A549 (cell line): ENCODE measurements at regions not wholly inside any gene's neighbourhood (a gene's known extent, or its start where the extent isn't known, plus 50 kb on each side); places are given as distances from the start of the nearest gene placed in this dataset.

Experiments
- ATAC-seq, 2 experiments: fragments of 200-7000 bp in 1 of 2; fragments of >200 bp in 1 of 2; cut with Nextera tagmentation in 1 of 2; cut with Tn5 transposase in 1 of 2; 3 replicates each; pipeline versions ENCODE4 v1.8.0 to v1.9.1; 2018 to 2020; ENCODE audit warnings: mild to moderate bottlenecking in 1 of 2, moderate library complexity in 1 of 2
- CTCF ChIA-PET: fragments of 300-600 bp; sonication (Branson Sonifier 250); formaldehyde crosslinking; extraction: SDS; loops from one replicate; lab custom pipeline; 2021; ENCODE audit warnings: antibody characterized with exemption, inconsistent platforms; lab: Yijun Ruan, JAX
- POLR2A ChIA-PET: fragments of 350-600 bp; formaldehyde crosslinking; extraction: SDS; loops from one replicate; lab custom pipeline; 2021; ENCODE audit warnings: antibody characterized with exemption, inconsistent platforms; lab: Yijun Ruan, JAX
- DNase-seq, 2 experiments: peaks; one replicate each; pipeline versions ENCODE4 v3.0.0 to v3.0.0-alpha.2; 2011 to 2016; ENCODE audit warnings: low read depth in 1 of 2, low spot score in 1 of 2
- FAIRE-seq: peaks from 2 replicates; lab custom pipeline; 2011; peaks lifted over from hg19 to GRCh38; lab: Jason Lieb, UNC
- H3K27ac ChIP-seq, 2 experiments: fragments of >200 bp; sonication (Bioruptor Twin); formaldehyde crosslinking; 3 replicates each; pipeline ENCODE4 v1.5.1; 2016 to 2017
- H3K4me1 ChIP-seq: fragments of >200 bp; sonication (Bioruptor Twin); formaldehyde crosslinking; 3 replicates; pipeline ENCODE4 v1.6.1; 2016
- H3K4me2 ChIP-seq: fragments of >200 bp; sonication (Bioruptor Twin); formaldehyde crosslinking; 3 replicates; pipeline ENCODE4 v1.6.1; 2016
- H3K4me3 ChIP-seq: fragments of >200 bp; sonication (Bioruptor Twin); formaldehyde crosslinking; 3 replicates; pipeline ENCODE4 v1.5.1; 2016
- H3K9me3 ChIP-seq: fragments of >200 bp; sonication (Bioruptor Twin); formaldehyde crosslinking; 3 replicates; pipeline ENCODE4 v1.6.1; 2016
- BHLHE40 ChIP-seq: IDR thresholded peaks from 2 replicates; pipeline ENCODE4 v1.6.1; 2012; ENCODE audit warnings: low read depth, low read length, inconsistent platforms
- CBX8 ChIP-seq: fragments of 200-600 bp; sonication (generic); IDR thresholded peaks from 2 replicates; pipeline ENCODE4 v1.6.1; 2016
- CEBPB ChIP-seq, 2 experiments: fragments of >200 bp in 1 of 2; sonication (Bioruptor Twin) in 1 of 2; formaldehyde crosslinking in 1 of 2; IDR thresholded peaks; 2 replicates each; pipeline ENCODE4 v1.6.1; 2012 to 2016
- CHD4 ChIP-seq: fragments of 200-600 bp; sonication (generic); IDR thresholded peaks from 2 replicates; pipeline ENCODE4 v1.6.1; 2016; ENCODE audit warnings: antibody characterized with exemption, mild to moderate bottlenecking, borderline replicate concordance
- ESRRA ChIP-seq: fragments of 150-350 bp; IDR thresholded peaks from 2 replicates; pipeline ENCODE4 v1.6.1; 2014; ENCODE audit warnings: mild to moderate bottlenecking, low read length, borderline replicate concordance
- HEYL ChIP-seq: fragments of 250-450 bp; sonication (Bioruptor Pico); IDR thresholded peaks from 2 replicates; pipeline ENCODE4 v1.8.0; 2021; ENCODE audit warnings: mild to moderate bottlenecking, moderate library complexity
- HOXA7 ChIP-seq: fragments of 250-450 bp; sonication (Bioruptor Pico); IDR thresholded peaks from 2 replicates; pipeline ENCODE4 v1.5.0; 2020; ENCODE audit warnings: mild to moderate bottlenecking, moderate library complexity
- HOXB13 ChIP-seq: fragments of 250-450 bp; sonication (Bioruptor Pico); IDR thresholded peaks from 2 replicates; pipeline ENCODE4 v1.5.0; 2020; ENCODE audit warnings: low read depth, mild to moderate bottlenecking, moderate library complexity
- MYC ChIP-seq: IDR thresholded peaks from 2 replicates; pipeline ENCODE4 v1.6.1; 2012; ENCODE audit warnings: mild to moderate bottlenecking, inconsistent platforms, low read length, improper control_type of control experiment, borderline replicate concordance
- NPAS2 ChIP-seq: fragments of 250-450 bp; sonication (Bioruptor Pico); IDR thresholded peaks from 2 replicates; pipeline ENCODE4 v1.8.0; 2022; ENCODE audit warnings: mild to moderate bottlenecking, moderate library complexity, borderline replicate concordance
- NR3C1 ChIP-seq: fragments of >200 bp; sonication (Bioruptor Twin); formaldehyde crosslinking; IDR thresholded peaks from 3 replicates; pipeline ENCODE4 v1.6.1; 2017
- PHF8 ChIP-seq: fragments of 200-600 bp; sonication (generic); IDR thresholded peaks from 2 replicates; pipeline ENCODE4 v1.6.1; 2016; ENCODE audit warnings: low read depth, mild to moderate bottlenecking, antibody characterized with exemption, moderate library complexity, borderline replicate concordance
- RAD21 ChIP-seq, 2 experiments: fragments of >200 bp in 1 of 2; sonication (Bioruptor Twin) in 1 of 2; formaldehyde crosslinking in 1 of 2; IDR thresholded peaks in 1 of 2; conservative IDR thresholded peaks in 1 of 2; 2 replicates in 1 of 2; 3 replicates in 1 of 2; pipeline ENCODE4 v1.6.1; 2012 to 2018; ENCODE audit warnings: inconsistent platforms in 1 of 2
- RARB ChIP-seq: fragments of 250-450 bp; sonication (Bioruptor Pico); IDR thresholded peaks from 2 replicates; pipeline ENCODE4 v1.8.0; 2021; ENCODE audit warnings: mild to moderate bottlenecking, moderate library complexity
- RCOR1 ChIP-seq: fragments of 150-350 bp; IDR thresholded peaks from 2 replicates; pipeline ENCODE4 v1.6.1; 2014; ENCODE audit warnings: antibody characterized with exemption, low read length, low read depth
- SMC3 ChIP-seq: fragments of >200 bp; sonication (Bioruptor Twin); formaldehyde crosslinking; IDR thresholded peaks from 3 replicates; pipeline ENCODE4 v1.6.1; 2018; ENCODE audit warnings: inconsistent platforms
- TFCP2L1 ChIP-seq: fragments of 250-450 bp; sonication (Bioruptor Pico); IDR thresholded peaks from 2 replicates; pipeline ENCODE4 v1.5.0; 2021; ENCODE audit warnings: mild to moderate bottlenecking
- ZFP36 ChIP-seq: fragments of 450-650 bp; IDR thresholded peaks from 2 replicates; pipeline ENCODE4 v1.6.1; 2014; ENCODE audit warnings: borderline replicate concordance; ENCODE audit not compliant: partially characterized antibody
- ZNF302 ChIP-seq: fragments of 250-450 bp; sonication (Bioruptor Pico); IDR thresholded peaks from 2 replicates; pipeline ENCODE4 v1.9.0; 2021; ENCODE audit warnings: inconsistent platforms, mild to moderate bottlenecking, moderate library complexity
- ZSCAN20 ChIP-seq: fragments of 250-450 bp; sonication (Bioruptor Pico); IDR thresholded peaks from 2 replicates; pipeline ENCODE4 v1.8.0; 2022; ENCODE audit warnings: mild to moderate bottlenecking, moderate library complexity
- WGBS: methylation state at CpG from one replicate; pipeline ENCODE4 v1.1.6; 2017; ENCODE audit errors: missing lambda C conversion rate; 5-methylcytosine and 5-hydroxymethylcytosine counted together
- TF ChIP-seq, protein P1 (sequence below): fragments of 200-600 bp; sonication (generic); IDR thresholded peaks from 2 replicates; pipeline ENCODE4 v1.6.1; 2016; ENCODE audit warnings: antibody characterized with exemption, mild to moderate bottlenecking, moderate library complexity
- TF ChIP-seq, protein P2 (sequence below): fragments of 250-450 bp; sonication (Bioruptor Pico); IDR thresholded peaks from 2 replicates; pipeline ENCODE4 v1.5.0; 2021; ENCODE audit warnings: mild to moderate bottlenecking, moderate library complexity, borderline replicate concordance
- TF ChIP-seq, protein P3 (sequence below): fragments of >200 bp; sonication (Bioruptor Twin); formaldehyde crosslinking; IDR thresholded peaks from 3 replicates; pipeline ENCODE4 v1.5.1; 2016
- TF ChIP-seq, protein P4 (sequence below): IDR thresholded peaks from 2 replicates; pipeline ENCODE4 v1.6.1; 2012; ENCODE audit warnings: low read depth, borderline replicate concordance
- TF ChIP-seq, protein P5 (sequence below): fragments of 150-350 bp; IDR thresholded peaks from 2 replicates; pipeline ENCODE4 v1.6.1; 2014; ENCODE audit warnings: low read depth, mild to moderate bottlenecking, low read length

DNA sequence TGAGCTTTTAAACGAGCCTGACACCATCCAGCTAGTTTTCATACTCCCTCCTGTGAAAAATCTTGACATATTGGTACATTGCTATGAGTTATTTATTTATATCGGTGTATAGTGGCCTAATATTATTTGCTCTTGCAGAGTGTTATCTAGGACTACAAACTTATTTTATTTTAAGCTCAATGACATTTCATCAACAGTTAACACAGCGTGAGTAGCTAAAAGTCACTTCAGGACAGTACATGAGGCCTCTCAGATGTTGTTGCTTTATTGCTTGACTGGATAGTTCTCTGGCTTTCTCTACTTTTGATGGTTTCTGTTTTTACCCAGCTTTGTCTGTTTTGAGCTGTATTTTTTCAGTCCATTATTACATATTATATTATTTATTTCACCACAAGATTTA lies 172.9 kb upstream of the KLF7 start (continued):
- TF ChIP-seq, protein P1, sequence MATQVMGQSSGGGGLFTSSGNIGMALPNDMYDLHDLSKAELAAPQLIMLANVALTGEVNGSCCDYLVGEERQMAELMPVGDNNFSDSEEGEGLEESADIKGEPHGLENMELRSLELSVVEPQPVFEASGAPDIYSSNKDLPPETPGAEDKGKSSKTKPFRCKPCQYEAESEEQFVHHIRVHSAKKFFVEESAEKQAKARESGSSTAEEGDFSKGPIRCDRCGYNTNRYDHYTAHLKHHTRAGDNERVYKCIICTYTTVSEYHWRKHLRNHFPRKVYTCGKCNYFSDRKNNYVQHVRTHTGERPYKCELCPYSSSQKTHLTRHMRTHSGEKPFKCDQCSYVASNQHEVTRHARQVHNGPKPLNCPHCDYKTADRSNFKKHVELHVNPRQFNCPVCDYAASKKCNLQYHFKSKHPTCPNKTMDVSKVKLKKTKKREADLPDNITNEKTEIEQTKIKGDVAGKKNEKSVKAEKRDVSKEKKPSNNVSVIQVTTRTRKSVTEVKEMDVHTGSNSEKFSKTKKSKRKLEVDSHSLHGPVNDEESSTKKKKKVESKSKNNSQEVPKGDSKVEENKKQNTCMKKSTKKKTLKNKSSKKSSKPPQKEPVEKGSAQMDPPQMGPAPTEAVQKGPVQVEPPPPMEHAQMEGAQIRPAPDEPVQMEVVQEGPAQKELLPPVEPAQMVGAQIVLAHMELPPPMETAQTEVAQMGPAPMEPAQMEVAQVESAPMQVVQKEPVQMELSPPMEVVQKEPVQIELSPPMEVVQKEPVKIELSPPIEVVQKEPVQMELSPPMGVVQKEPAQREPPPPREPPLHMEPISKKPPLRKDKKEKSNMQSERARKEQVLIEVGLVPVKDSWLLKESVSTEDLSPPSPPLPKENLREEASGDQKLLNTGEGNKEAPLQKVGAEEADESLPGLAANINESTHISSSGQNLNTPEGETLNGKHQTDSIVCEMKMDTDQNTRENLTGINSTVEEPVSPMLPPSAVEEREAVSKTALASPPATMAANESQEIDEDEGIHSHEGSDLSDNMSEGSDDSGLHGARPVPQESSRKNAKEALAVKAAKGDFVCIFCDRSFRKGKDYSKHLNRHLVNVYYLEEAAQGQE = no peak
- TF ChIP-seq ZFP36 (no peak), HOXA7 (CRISPR knock-in tag) (no peak), CHD4 (no peak), RCOR1 (no peak)
- TF ChIP-seq, protein P2, sequence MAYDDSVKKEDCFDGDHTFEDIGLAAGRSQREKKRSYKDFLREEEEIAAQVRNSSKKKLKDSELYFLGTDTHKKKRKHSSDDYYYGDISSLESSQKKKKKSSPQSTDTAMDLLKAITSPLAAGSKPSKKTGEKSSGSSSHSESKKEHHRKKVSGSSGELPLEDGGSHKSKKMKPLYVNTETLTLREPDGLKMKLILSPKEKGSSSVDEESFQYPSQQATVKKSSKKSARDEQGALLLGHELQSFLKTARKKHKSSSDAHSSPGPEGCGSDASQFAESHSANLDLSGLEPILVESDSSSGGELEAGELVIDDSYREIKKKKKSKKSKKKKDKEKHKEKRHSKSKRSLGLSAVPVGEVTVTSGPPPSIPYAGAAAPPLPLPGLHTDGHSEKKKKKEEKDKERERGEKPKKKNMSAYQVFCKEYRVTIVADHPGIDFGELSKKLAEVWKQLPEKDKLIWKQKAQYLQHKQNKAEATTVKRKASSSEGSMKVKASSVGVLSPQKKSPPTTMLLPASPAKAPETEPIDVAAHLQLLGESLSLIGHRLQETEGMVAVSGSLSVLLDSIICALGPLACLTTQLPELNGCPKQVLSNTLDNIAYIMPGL (CRISPR knock-in tag) = no peak
- TF ChIP-seq, all 56 proteins: peak for 0

DNA sequence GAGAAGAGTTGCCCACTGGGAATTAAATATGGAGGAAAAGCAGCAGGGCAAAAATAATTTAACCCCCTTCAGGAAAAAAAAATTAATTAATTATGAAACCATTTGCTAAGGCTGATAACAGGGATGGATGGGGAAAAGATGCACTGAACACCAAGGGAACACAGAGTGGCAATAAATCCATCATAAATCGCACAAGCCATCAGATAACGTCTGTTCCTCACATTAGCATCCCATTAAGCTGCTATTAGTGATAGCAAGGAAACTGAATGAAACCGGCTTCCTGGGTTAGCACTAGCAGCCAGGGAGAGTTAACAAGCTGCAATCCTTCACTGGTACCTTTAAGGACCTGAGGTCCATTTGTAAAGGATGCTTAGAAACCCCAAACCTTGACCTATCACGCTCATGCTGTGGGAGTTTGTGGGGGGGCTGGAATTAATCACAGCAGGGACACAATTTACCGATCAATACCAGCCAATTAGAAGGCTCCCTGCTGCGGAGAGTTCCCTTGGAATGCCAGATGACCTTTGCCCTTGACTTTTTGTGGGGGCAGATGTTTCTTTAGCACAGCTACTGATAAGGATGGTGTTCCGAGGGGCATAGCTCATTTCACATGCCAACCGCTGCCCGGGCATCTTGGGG lies 175.5 kb upstream of the KLF7 start:
- 84% methylated on average over 9 of the region's 9 CpGs for WGBS
- Histone ChIP-seq H3K27ac (no peak overlapping the region), H3K4me3 (no peak overlapping the region), H3K4me1 (peaks cover 21% of the 10 kb centered on the region), H3K4me2 (no peak overlapping the region), H3K9me3 (peaks cover 9% of the 10 kb centered on the region; the same call in 1 of the 3 replicates)
- DNase-seq = no peak
- ATAC-seq = no peak
- POLR2A ChIA-PET = no interaction called here
- FAIRE-seq = no peak
- no peak for TF ChIP-seq NR3C1
- TF ChIP-seq HOXB13 (CRISPR knock-in tag) = no peak
- no peak for TF ChIP-seq BHLHE40
- no peak for TF ChIP-seq CEBPB (IDR thresholded peaks at IDR 0.05)
- no peak for TF ChIP-seq ZNF302 (CRISPR knock-in tag)
- TF ChIP-seq HEYL (CRISPR knock-in tag) = no peak
- TF ChIP-seq PHF8 = no peak
- TF ChIP-seq, all 56 proteins: peak for 0
- CTCF ChIA-PET = interaction anchor here (1.3 to 3.8 kb wide), 2 partner anchors 11 to 12 kb away, joined by 6 to 11 read pairs; no protein-coding TSS in a partner anchor

DNA sequence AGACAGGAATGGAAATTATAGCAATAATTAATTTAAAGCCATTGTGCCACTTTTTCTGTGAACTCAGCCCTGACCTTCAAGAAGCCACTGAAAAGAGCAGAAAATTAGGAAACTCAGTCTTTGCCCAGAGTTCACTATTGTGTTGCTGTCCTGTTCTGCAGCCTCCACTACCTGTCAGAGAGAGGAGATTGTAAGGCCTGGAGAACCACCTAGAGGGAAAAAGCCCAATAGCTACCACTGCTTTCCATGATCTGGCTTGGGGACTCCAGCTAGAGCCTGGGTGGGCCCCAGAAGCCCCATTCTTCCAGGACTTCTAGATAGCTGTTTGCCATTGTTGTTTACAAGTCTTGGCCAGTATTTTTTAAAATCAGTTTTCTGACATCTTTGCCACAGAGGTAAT lies 176.1 kb upstream of the KLF7 start:
- ATAC-seq (peak in 1 of 2 experiments; percentile 71; a peak in 3 of 6 replicates), FAIRE-seq (no peak), DNase-seq (no peak)
- Histone ChIP-seq H3K27ac (no peak overlapping the region), H3K4me1 (peaks cover 17% of the 10 kb centered on the region), H3K4me3 (no peak overlapping the region), H3K9me3 (peaks cover 9% of the 10 kb centered on the region; the same call in 1 of the 3 replicates), H3K4me2 (no peak overlapping the region)
- ChIA-PET POLR2A (interaction anchor here (1.0 kb wide), 1 partner anchor 176 kb away, joined by 3 read pairs; the partner anchor contains the start of gene KLF7), CTCF (interaction anchor here (0.6 to 3.8 kb wide), 2 partner anchors 11 to 452 kb away, joined by 3 to 11 read pairs; no protein-coding TSS in a partner anchor)
- TF ChIP-seq TFCP2L1 (CRISPR knock-in tag) (no peak), SMC3 (peak; percentile 32; the same call in 1 of the 3 replicates), ZSCAN20 (no peak), ESRRA (no peak), RARB (CRISPR knock-in tag) (no peak), NPAS2 (no peak), RAD21 (conservative IDR thresholded peaks at IDR 0.05 in 1 of 2, IDR thresholded peaks at IDR 0.05 in 1 of 2) (peak; percentile 38 to 42), RCOR1 (no peak), MYC (no peak), CBX8 (no peak)
- TF ChIP-seq, protein P3, sequence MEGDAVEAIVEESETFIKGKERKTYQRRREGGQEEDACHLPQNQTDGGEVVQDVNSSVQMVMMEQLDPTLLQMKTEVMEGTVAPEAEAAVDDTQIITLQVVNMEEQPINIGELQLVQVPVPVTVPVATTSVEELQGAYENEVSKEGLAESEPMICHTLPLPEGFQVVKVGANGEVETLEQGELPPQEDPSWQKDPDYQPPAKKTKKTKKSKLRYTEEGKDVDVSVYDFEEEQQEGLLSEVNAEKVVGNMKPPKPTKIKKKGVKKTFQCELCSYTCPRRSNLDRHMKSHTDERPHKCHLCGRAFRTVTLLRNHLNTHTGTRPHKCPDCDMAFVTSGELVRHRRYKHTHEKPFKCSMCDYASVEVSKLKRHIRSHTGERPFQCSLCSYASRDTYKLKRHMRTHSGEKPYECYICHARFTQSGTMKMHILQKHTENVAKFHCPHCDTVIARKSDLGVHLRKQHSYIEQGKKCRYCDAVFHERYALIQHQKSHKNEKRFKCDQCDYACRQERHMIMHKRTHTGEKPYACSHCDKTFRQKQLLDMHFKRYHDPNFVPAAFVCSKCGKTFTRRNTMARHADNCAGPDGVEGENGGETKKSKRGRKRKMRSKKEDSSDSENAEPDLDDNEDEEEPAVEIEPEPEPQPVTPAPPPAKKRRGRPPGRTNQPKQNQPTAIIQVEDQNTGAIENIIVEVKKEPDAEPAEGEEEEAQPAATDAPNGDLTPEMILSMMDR = peak; percentile 12; the same call in 1 of the 3 replicates
- TF ChIP-seq, protein P4, sequence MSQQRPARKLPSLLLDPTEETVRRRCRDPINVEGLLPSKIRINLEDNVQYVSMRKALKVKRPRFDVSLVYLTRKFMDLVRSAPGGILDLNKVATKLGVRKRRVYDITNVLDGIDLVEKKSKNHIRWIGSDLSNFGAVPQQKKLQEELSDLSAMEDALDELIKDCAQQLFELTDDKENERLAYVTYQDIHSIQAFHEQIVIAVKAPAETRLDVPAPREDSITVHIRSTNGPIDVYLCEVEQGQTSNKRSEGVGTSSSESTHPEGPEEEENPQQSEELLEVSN = no peak
- TF ChIP-seq, protein P5, sequence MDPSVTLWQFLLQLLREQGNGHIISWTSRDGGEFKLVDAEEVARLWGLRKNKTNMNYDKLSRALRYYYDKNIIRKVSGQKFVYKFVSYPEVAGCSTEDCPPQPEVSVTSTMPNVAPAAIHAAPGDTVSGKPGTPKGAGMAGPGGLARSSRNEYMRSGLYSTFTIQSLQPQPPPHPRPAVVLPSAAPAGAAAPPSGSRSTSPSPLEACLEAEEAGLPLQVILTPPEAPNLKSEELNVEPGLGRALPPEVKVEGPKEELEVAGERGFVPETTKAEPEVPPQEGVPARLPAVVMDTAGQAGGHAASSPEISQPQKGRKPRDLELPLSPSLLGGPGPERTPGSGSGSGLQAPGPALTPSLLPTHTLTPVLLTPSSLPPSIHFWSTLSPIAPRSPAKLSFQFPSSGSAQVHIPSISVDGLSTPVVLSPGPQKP = no peak
